Gastroesophageal sphincter (tissue), 4 donors: ENCODE measurements at regions not wholly inside any gene's neighbourhood (a gene's known extent, or its start where the extent isn't known, plus 50 kb on each side); places are given as distances from the start of the nearest gene placed in this dataset.
"Not testable (repeated sequence)": the region's sequence is repeated elsewhere in the genome, so short reads cannot be mapped to it uniquely, and the experiment has no call there.

Experiments
- ATAC-seq: fragments of 150-250 bp; one replicate; pipeline ENCODE4 v1.9.1; 2016; ENCODE audit warnings: mild to moderate bottlenecking, moderate library complexity
- H3K27ac ChIP-seq, 4 donors: fragments of 200-600 bp; sonication (generic) in 3 of 4; 1 replicate in 3 of 4; 2 replicates in 1 of 4; pipeline ENCODE4 v1.5.1; 2016 to 2019
- H3K27me3 ChIP-seq: fragments of 200-600 bp; sonication (generic); one replicate; pipeline ENCODE4 v1.5.1; 2019
- H3K36me3 ChIP-seq, 2 donors: fragments of 200-600 bp; sonication (generic); one replicate each; pipeline ENCODE4 v1.5.1; 2019; ENCODE audit warnings: control low read depth in 1 of 2
- H3K4me1 ChIP-seq, 3 donors: fragments of 200-600 bp; sonication (generic); 1 replicate in 2 of 3; 2 replicates in 1 of 3; pipeline ENCODE4 v1.5.1; 2016 to 2019; ENCODE audit warnings: control low read depth in 2 of 3
- H3K4me3 ChIP-seq, 2 donors: fragments of 200-600 bp; sonication (generic); one replicate each; pipeline ENCODE4 v1.5.1; 2019; ENCODE audit warnings: mild to moderate bottlenecking in 1 of 2, moderate library complexity in 1 of 2
- H3K9me3 ChIP-seq, 3 donors: fragments of 200-600 bp; sonication (generic); one replicate each; pipeline ENCODE4 v1.5.1; 2017 to 2019; ENCODE audit warnings: control low read depth in 2 of 3
- EP300 ChIP-seq: sonication (generic); formaldehyde crosslinking; IDR thresholded peaks from one replicate; pipeline ENCODE4 v1.6.1; 2017; ENCODE audit warnings: antibody characterized with exemption, mild to moderate bottlenecking
- POLR2A ChIP-seq, 2 donors: fragments of 450-650 bp; IDR thresholded peaks; one replicate each; pipeline ENCODE4 v1.6.1; 2017; ENCODE audit warnings: antibody characterized with exemption in 2 of 2, mild to moderate bottlenecking in 2 of 2, moderate library complexity in 1 of 2
- POLR2AphosphoS5 ChIP-seq: sonication (generic); formaldehyde crosslinking; IDR thresholded peaks from one replicate; pipeline ENCODE4 v1.6.1; 2017; ENCODE audit warnings: antibody characterized with exemption
- WGBS, 2 donors: methylation state at CpG; one replicate each; pipeline ENCODE4 v1.1.5; 2018; ENCODE audit warnings: low coverage in 1 of 2; 5-methylcytosine and 5-hydroxymethylcytosine counted together
- TF ChIP-seq, protein P1 (sequence below), 4 experiments: fragments of 200-600 bp in 2 of 4; fragments of 450-650 bp in 2 of 4; sonication (generic) in 1 of 4; IDR thresholded peaks; one replicate each; pipeline ENCODE4 v1.5.1; 2017 to 2019; ENCODE audit warnings: antibody characterized with exemption in 4 of 4, mild to moderate bottlenecking in 2 of 4, moderate library complexity in 2 of 4

DNA sequence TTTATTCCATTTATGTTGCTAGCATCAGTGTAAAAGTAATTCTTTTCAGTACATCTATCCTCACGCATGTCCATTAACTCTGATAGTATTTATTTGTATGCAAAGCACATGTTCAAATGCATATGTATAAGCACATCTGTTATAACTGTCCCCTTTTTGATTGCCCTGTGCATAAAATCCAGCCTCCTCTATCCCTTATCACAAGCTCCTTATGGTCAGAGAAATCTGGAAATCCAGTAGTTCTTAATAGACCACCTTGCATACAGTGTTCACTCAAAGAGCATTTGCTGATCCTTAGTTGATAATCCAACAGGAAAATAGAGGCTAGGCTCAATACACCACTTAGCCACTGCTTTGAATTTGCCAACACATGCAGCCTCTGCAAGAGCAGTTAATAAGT is 443.5 kb downstream of the AASDHPPT start:
- Histone ChIP-seq H3K4me1 (no peaks in the 10 kb centered on the region), H3K9me3 (no peaks in the 10 kb centered on the region), H3K27ac (no peak overlapping the region), H3K27me3 (no peaks in the 10 kb centered on the region), H3K36me3 (no peaks in the 10 kb centered on the region), H3K4me3 (no peak overlapping the region)
- no peak for ATAC-seq
- 78 to 86% methylated on average over 1 of the region's 1 CpG for WGBS, 2 donors
- TF ChIP-seq, protein P1, sequence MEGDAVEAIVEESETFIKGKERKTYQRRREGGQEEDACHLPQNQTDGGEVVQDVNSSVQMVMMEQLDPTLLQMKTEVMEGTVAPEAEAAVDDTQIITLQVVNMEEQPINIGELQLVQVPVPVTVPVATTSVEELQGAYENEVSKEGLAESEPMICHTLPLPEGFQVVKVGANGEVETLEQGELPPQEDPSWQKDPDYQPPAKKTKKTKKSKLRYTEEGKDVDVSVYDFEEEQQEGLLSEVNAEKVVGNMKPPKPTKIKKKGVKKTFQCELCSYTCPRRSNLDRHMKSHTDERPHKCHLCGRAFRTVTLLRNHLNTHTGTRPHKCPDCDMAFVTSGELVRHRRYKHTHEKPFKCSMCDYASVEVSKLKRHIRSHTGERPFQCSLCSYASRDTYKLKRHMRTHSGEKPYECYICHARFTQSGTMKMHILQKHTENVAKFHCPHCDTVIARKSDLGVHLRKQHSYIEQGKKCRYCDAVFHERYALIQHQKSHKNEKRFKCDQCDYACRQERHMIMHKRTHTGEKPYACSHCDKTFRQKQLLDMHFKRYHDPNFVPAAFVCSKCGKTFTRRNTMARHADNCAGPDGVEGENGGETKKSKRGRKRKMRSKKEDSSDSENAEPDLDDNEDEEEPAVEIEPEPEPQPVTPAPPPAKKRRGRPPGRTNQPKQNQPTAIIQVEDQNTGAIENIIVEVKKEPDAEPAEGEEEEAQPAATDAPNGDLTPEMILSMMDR (IDR thresholded peaks at IDR 0.05) = no peak
- TF ChIP-seq POLR2AphosphoS5 (no peak), EP300 (no peak), POLR2A (IDR thresholded peaks at IDR 0.05) (no peak)

DNA sequence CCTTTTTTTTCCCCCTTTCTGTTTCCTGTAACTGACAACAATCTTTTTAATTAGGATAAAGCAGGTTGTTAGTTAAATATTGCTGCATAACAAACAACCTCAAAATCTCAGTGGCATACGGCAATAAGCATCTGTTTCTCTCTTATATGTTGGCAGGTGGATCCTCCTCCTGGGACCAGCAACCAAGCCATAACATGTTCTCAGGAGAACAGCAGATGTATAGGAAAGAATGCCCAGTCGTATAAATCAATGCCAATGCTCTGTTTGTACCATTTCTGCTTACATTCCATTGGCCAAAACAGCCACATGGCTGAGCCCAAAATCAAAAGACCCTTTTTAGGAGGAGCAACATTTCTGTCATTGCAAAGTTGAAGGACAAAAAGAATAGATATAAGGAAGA is 445.7 kb downstream of the AASDHPPT start:
- 68 to 79% methylated on average over 2 of the region's 2 CpGs for WGBS, 2 donors
- Histone ChIP-seq H3K27ac (no peak overlapping the region), H3K4me3 (no peak overlapping the region), H3K9me3 (no peaks in the 10 kb centered on the region), H3K4me1 (no peaks in the 10 kb centered on the region), H3K27me3 (no peaks in the 10 kb centered on the region), H3K36me3 (no peaks in the 10 kb centered on the region)
- no peak for ATAC-seq
- no peak for TF ChIP-seq POLR2A (IDR thresholded peaks at IDR 0.05)

DNA sequence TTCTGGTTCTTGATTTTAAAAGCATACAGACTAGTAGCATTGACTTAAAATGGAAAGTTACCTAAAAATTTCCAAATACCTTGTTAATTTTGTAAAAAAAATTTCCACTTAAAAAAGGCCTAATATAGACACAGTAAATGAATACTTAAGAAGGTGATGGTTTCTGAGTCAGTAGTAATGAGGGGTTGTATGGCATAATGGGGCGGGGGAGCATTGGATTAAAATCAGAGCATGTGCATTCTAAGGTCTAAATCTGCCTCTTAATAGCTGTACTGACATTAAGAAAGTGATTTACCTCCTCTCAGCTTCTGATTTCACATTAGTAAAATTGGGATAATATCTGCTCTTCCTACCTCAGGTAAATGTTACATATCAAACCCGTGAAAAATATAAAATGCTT is 446.5 kb downstream of the AASDHPPT start:
- H3K36me3 ChIP-seq = no peaks in the 10 kb centered on the region
- ATAC-seq = no peak
- 80 to 85% methylated on average over 2 of the region's 2 CpGs for WGBS, 2 donors
- H3K27me3 ChIP-seq = no peaks in the 10 kb centered on the region
- H3K9me3 ChIP-seq = no peaks in the 10 kb centered on the region
- no peaks in the 10 kb centered on the region for H3K4me1 ChIP-seq
- H3K27ac ChIP-seq = no peak overlapping the region
- H3K4me3 ChIP-seq = no peak overlapping the region
- TF ChIP-seq POLR2A (IDR thresholded peaks at IDR 0.05) = no peak

DNA sequence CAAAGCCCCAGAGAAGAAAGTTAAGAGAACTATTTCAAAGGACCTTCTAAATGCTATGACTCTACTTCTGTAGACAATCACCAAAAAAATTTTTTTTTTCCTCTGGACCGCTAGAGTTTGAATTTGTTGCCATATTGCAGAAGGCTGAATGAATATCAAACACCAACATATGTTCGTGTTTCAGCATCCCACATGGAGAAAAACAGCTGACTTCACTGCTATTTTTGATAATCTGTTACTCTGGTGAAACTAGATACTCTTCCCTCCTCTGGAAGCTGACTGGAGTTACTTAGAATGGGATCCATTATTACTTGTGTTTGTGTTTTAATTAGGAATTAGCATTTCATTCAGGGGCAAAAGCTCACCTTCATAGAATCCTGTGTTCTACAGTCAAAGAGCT is 447.0 kb downstream of the AASDHPPT start:
- Histone ChIP-seq H3K36me3 (no peaks in the 10 kb centered on the region), H3K4me3 (no peak overlapping the region), H3K9me3 (no peaks in the 10 kb centered on the region), H3K27ac (no peak overlapping the region), H3K4me1 (no peaks in the 10 kb centered on the region), H3K27me3 (no peaks in the 10 kb centered on the region)
- TF ChIP-seq EP300 = no peak
- TF ChIP-seq POLR2A (IDR thresholded peaks at IDR 0.05) = no peak
- TF ChIP-seq POLR2AphosphoS5 = no peak
- TF ChIP-seq, protein P1 (IDR thresholded peaks at IDR 0.05) = no peak
- no peak for ATAC-seq
- WGBS, 2 donors = 59 to 68% methylated on average over 2 of the region's 2 CpGs

DNA sequence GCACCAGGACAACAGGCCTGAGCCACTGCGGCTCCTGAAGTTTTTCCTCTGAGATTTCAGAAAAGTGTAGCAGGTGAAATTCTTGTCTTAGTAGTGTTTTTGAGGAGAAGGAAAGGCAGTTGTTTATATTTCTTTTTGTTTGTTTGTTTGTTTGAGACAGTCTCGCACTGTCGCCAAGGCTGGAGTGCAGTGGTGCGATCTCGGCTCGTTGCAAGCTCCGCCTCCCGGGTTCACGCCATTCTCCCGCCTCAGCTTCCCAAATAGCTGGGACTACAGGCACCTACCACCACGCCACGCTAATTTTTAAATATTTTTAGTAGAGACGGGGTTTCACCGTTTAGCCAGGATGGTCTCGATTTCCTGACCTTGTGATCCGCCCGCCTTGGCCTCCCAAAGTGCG is 454.2 kb downstream of the AASDHPPT start:
- H3K9me3 ChIP-seq, H3K4me3 ChIP-seq, H3K27me3 ChIP-seq, ATAC-seq, H3K36me3 ChIP-seq, H3K4me1 ChIP-seq, H3K27ac ChIP-seq: not testable (repeated sequence)
- 89 to 92% methylated on average over 2 to 18 of the region's 18 CpGs for WGBS, 2 donors

DNA sequence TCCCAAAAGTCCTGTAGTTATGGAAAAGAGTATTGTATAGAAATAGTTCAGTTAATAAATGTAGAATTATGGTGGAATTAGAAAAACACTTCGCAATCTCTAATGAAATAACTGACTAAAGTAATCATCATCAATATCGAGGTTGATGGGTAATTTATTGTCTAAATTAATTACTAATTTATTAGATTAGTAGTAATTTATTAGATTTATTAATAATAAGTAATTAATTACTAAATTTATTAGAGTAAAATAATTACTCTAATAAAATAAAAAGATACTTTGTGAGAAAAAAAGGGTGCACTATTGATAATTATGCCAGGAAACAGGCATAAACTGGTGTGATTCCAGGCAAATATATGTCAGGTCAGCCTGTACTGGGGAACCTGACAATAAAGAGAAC is 455.6 kb downstream of the AASDHPPT start:
- no peaks in the 10 kb centered on the region for H3K27me3 ChIP-seq
- H3K9me3 ChIP-seq = no peaks in the 10 kb centered on the region
- H3K36me3 ChIP-seq = no peaks in the 10 kb centered on the region
- TF ChIP-seq, protein P1 (IDR thresholded peaks at IDR 0.05) = no peak
- TF ChIP-seq POLR2AphosphoS5 (no peak), POLR2A (IDR thresholded peaks at IDR 0.05) (no peak), EP300 (no peak)
- H3K4me3 ChIP-seq = no peak overlapping the region
- no peaks in the 10 kb centered on the region for H3K4me1 ChIP-seq
- H3K27ac ChIP-seq = no peak overlapping the region
- no peak for ATAC-seq
- WGBS, 2 donors = 92 to 94% methylated on average over 2 of the region's 2 CpGs

DNA sequence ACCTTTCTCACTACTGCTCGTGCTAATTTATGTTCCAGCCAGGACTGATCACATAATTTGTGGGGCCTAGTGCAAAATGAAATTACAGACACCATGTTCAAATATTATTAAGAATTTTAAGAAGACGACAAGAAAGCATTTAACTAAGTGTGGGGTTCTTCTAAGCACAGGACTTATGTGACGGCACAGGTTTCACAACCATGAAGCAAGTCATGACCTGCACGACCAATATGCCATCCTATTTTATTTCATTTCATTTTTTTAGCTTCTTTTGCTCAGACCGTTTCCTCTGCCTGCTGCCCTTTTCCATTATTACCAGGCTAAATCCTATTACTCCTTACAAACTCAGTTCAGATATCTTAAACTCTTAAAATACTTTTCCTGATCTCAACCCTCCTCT is 462.5 kb downstream of the AASDHPPT start:
- Histone ChIP-seq H3K36me3 (no peaks in the 10 kb centered on the region), H3K27me3 (no peaks in the 10 kb centered on the region), H3K27ac (no peak overlapping the region), H3K4me1 (no peaks in the 10 kb centered on the region), H3K9me3 (peaks cover 0 to 5% (median 0%) of the 10 kb centered on the region in 3 donors), H3K4me3 (no peak overlapping the region)
- 80 to 82% methylated on average over 4 to 5 of the region's 5 CpGs for WGBS, 2 donors
- TF ChIP-seq POLR2A (IDR thresholded peaks at IDR 0.05) = no peak
- no peak for ATAC-seq
